AG20443 (cell line): ENCODE measurements at regions not wholly inside any gene's neighbourhood (a gene's known extent, or its start where the extent isn't known, plus 50 kb on each side); places are given as distances from the start of the nearest gene placed in this dataset.

Experiments used
- DNase-seq: peaks from one replicate; pipeline ENCODE4 v3.0.0; 2012; ENCODE audit warnings: low spot score, mixed read lengths

GRCh38 chr2:224325941-224326340, 76.0 kb downstream of the FAM124B start:
- DNase-seq = no peak

GRCh38 chr2:224324604-224325003, 77.3 kb downstream of the FAM124B start:
- no peak for DNase-seq

- DNase-seq = no peak
Observed at GRCh38 chr2:224320660-224321059, 81.2 kb downstream of the FAM124B start.

- no peak for DNase-seq
Observed at GRCh38 chr2:224319750-224320149, 82.2 kb downstream of the FAM124B start.

GRCh38 chr2:224312741-224313140, 89.2 kb downstream of the FAM124B start:
- DNase-seq = no peak

- DNase-seq = peak; percentile 77
Observed at GRCh38 chr2:224310943-224311625, 90.8 kb downstream of the FAM124B start.

GRCh38 chr2:224309176-224309575, 92.7 kb downstream of the FAM124B start:
- peak; percentile 57 for DNase-seq

GRCh38 chr2:224308272-224308911, 93.5 kb downstream of the FAM124B start:
- DNase-seq = no peak

GRCh38 chr2:224302952-224303351, 99.0 kb downstream of the FAM124B start:
- DNase-seq = no peak

- no peak for DNase-seq
Observed at GRCh38 chr2:224293976-224294375, 107.9 kb downstream of the FAM124B start.

GRCh38 chr2:224287531-224287930, 114.4 kb downstream of the FAM124B start:
- no peak for DNase-seq

- DNase-seq = peak; percentile 44
Observed at GRCh38 chr2:224286923-224287322, 115.0 kb downstream of the FAM124B start.

- DNase-seq = peak; percentile 21
Observed at GRCh38 chr2:224284134-224284946, 117.6 kb downstream of the FAM124B start.

- no peak for DNase-seq
Observed at GRCh38 chr2:224283466-224283965, 118.4 kb downstream of the FAM124B start.

GRCh38 chr2:224281374-224281773, 120.5 kb downstream of the FAM124B start:
- no peak for DNase-seq

- peak; percentile 34 for DNase-seq
Observed at GRCh38 chr2:224278531-224278930, 123.4 kb downstream of the FAM124B start.

GRCh38 chr2:224276251-224276650, 125.7 kb downstream of the FAM124B start:
- no peak for DNase-seq

- no peak for DNase-seq
Observed at GRCh38 chr2:224272237-224272910, 129.5 kb downstream of the FAM124B start.

- DNase-seq = no peak
Observed at GRCh38 chr2:224271617-224272236, 130.2 kb downstream of the FAM124B start.

- peak; percentile 30 for DNase-seq
Observed at GRCh38 chr2:224268441-224268840, 133.5 kb downstream of the FAM124B start.

- DNase-seq = no peak
Observed at GRCh38 chr2:224264259-224264658, 137.6 kb downstream of the FAM124B start.
